ENCODE measurements at regions not wholly inside any gene's neighbourhood (a gene's known extent, or its start where the extent isn't known, plus 50 kb on each side); places are given as distances from the start of the nearest gene placed in this dataset.

DNA sequence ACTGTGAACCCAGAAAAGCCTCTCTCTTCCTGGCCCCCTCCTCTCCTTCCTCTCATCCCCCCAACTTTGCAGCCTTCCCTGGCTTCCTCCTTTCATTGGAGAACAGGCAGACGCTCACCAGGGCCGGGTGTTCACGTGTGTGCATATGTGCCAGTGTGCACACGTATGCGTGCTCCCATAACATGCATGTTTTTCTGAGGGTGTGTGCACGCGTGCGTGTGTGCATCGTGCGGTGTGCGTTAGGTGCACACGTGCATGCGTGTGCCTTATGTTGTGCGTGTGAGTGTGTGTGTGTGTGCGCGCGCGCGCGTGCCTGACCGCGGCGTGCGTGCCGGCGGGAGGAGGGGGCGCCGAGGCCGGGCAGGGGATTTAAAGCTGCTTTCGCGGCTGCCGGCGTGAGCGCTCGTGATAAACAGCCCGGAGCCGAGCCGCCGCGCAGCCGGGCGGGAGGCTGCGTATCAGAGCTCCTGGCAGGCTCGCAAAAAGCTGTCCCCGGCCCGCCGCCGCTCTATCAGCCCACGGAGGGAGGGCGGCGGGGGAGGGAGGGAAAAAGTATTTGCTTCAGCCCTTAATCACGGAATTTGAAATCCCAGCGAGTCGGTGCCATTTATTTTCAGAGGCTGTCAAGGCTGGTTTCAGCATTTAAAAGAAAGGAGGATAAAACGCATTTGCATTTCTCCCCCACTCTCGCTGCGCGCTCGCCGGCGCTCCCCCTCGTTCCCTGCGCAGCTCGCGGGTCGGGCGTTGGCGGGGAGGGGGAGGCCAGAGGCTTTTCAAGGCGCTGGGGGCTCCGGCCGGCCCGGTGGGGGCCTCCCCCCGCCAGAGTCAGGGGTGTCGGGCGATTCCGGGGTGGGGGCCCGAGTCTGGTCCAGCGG is 183.9 kb downstream of the C9orf50 start:
- TF ChIP-seq OSR1 (CRISPR knock-in tag; IDR thresholded peaks at IDR 0.05) (no peak), ZFP3 (CRISPR knock-in tag; IDR thresholded peaks at IDR 0.05) (no peak), ARNTL (CRISPR knock-in tag; IDR thresholded peaks at IDR 0.05; ENCODE audit: borderline replicate concordance, low read depth) (no peak), SNAI2 (CRISPR knock-in tag; IDR thresholded peaks at IDR 0.05) (no peak), PPARA (CRISPR knock-in tag; IDR thresholded peaks at IDR 0.05; ENCODE audit: borderline replicate concordance) (no peak), ZFP30 (CRISPR knock-in tag; IDR thresholded peaks at IDR 0.05) (no peak), ISL1 (CRISPR knock-in tag; IDR thresholded peaks at IDR 0.05) (no peak), ESRRG (CRISPR knock-in tag; IDR thresholded peaks at IDR 0.05) (no peak), BACH2 (CRISPR knock-in tag; IDR thresholded peaks at IDR 0.05; ENCODE audit: borderline replicate concordance) (no peak), RARB (CRISPR knock-in tag; IDR thresholded peaks at IDR 0.05) (no peak), CSDC2 (CRISPR knock-in tag; IDR thresholded peaks at IDR 0.05) (no peak)
- TF ChIP-seq, protein P1, sequence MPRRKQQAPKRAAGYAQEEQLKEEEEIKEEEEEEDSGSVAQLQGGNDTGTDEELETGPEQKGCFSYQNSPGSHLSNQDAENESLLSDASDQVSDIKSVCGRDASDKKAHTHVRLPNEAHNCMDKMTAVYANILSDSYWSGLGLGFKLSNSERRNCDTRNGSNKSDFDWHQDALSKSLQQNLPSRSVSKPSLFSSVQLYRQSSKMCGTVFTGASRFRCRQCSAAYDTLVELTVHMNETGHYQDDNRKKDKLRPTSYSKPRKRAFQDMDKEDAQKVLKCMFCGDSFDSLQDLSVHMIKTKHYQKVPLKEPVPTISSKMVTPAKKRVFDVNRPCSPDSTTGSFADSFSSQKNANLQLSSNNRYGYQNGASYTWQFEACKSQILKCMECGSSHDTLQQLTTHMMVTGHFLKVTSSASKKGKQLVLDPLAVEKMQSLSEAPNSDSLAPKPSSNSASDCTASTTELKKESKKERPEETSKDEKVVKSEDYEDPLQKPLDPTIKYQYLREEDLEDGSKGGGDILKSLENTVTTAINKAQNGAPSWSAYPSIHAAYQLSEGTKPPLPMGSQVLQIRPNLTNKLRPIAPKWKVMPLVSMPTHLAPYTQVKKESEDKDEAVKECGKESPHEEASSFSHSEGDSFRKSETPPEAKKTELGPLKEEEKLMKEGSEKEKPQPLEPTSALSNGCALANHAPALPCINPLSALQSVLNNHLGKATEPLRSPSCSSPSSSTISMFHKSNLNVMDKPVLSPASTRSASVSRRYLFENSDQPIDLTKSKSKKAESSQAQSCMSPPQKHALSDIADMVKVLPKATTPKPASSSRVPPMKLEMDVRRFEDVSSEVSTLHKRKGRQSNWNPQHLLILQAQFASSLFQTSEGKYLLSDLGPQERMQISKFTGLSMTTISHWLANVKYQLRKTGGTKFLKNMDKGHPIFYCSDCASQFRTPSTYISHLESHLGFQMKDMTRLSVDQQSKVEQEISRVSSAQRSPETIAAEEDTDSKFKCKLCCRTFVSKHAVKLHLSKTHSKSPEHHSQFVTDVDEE (CRISPR knock-in tag; IDR thresholded peaks at IDR 0.05), result no peak
- TF ChIP-seq, protein P2, sequence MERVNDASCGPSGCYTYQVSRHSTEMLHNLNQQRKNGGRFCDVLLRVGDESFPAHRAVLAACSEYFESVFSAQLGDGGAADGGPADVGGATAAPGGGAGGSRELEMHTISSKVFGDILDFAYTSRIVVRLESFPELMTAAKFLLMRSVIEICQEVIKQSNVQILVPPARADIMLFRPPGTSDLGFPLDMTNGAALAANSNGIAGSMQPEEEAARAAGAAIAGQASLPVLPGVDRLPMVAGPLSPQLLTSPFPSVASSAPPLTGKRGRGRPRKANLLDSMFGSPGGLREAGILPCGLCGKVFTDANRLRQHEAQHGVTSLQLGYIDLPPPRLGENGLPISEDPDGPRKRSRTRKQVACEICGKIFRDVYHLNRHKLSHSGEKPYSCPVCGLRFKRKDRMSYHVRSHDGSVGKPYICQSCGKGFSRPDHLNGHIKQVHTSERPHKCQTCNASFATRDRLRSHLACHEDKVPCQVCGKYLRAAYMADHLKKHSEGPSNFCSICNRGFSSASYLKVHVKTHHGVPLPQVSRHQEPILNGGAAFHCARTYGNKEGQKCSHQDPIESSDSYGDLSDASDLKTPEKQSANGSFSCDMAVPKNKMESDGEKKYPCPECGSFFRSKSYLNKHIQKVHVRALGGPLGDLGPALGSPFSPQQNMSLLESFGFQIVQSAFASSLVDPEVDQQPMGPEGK (CRISPR knock-in tag; IDR thresholded peaks at IDR 0.05; ENCODE audit: borderline replicate concordance), result peak; percentile 63; the same call in 1 of the 2 replicates

Measured in SK-N-SH treated with all-trans-retinoic acid at 6 μM for 48 hours (cell line).